Loucy (cell line): ENCODE measurements at regions not wholly inside any gene's neighbourhood (a gene's known extent, or its start where the extent isn't known, plus 50 kb on each side); places are given as distances from the start of the nearest gene placed in this dataset.

Experiments used
- EZH2phosphoT487 ChIP-seq: fragments of 200-600 bp; IDR thresholded peaks from 2 replicates; pipeline ENCODE4 v1.6.1; 2018; ENCODE audit warnings: antibody characterized with exemption, mild to moderate bottlenecking, moderate library complexity, borderline replicate concordance
- TF ChIP-seq, protein P1 (sequence below): fragments of 200-600 bp; sonication (generic); conservative IDR thresholded peaks from 2 replicates; pipeline ENCODE4 v1.5.1; 2014; ENCODE audit warnings: mild to moderate bottlenecking, antibody characterized with exemption, low read length

DNA sequence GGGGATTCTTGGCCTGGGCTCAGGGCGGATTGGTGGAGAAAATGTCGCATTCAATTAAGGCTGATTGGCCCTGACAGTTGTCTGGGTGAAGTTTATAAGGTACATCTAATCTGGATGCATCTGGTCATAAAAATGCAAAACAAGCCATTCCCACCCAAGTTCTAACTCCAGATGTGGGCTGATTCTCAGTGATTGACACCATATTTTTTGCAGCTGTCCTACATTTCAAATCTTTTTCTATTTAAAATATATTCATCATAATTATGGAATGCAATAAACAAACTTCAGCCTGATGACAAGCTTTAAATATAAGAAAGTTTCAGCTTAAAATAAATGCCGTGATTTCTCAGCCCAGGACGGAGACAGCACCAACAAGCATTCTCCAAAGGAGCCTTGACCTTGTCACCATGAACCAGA is 146.4 kb upstream of the SMIM23 start:
- no peak for TF ChIP-seq EZH2phosphoT487
- TF ChIP-seq, protein P1, sequence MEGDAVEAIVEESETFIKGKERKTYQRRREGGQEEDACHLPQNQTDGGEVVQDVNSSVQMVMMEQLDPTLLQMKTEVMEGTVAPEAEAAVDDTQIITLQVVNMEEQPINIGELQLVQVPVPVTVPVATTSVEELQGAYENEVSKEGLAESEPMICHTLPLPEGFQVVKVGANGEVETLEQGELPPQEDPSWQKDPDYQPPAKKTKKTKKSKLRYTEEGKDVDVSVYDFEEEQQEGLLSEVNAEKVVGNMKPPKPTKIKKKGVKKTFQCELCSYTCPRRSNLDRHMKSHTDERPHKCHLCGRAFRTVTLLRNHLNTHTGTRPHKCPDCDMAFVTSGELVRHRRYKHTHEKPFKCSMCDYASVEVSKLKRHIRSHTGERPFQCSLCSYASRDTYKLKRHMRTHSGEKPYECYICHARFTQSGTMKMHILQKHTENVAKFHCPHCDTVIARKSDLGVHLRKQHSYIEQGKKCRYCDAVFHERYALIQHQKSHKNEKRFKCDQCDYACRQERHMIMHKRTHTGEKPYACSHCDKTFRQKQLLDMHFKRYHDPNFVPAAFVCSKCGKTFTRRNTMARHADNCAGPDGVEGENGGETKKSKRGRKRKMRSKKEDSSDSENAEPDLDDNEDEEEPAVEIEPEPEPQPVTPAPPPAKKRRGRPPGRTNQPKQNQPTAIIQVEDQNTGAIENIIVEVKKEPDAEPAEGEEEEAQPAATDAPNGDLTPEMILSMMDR = no peak
